Kidney (tissue), 13 donors: ENCODE measurements at regions not wholly inside any gene's neighbourhood (a gene's known extent, or its start where the extent isn't known, plus 50 kb on each side); places are given as distances from the start of the nearest gene placed in this dataset.

Experiments
- DNase-seq, 5 donors: peaks; one replicate each; pipeline ENCODE4 v3.0.0-alpha.2; 2013 to 2020
- FAIRE-seq: peaks from 2 replicates; lab custom pipeline; 2012; peaks lifted over from hg19 to GRCh38; lab: Jason Lieb, UNC
- H3K27ac ChIP-seq, 2 donors: one replicate each; pipeline ENCODE4 v1.7.0; 2013; ENCODE audit warnings: low read depth in 2 of 2, low read length in 2 of 2, inconsistent platforms in 1 of 2
- H3K27me3 ChIP-seq: one replicate; pipeline ENCODE4 v1.7.1; 2013; ENCODE audit warnings: low read length, inconsistent platforms; ENCODE audit not compliant: control insufficient read depth, insufficient read depth
- H3K36me3 ChIP-seq, 3 donors: one replicate each; pipeline versions ENCODE4 v1.7.0 to v1.7.1; 2013; ENCODE audit warnings: low read length in 3 of 3, control low read depth in 1 of 3, inconsistent platforms in 1 of 3; ENCODE audit not compliant: insufficient read depth in 3 of 3, control insufficient read depth in 2 of 3
- H3K4me1 ChIP-seq, 3 donors: one replicate each; pipeline versions ENCODE4 v1.7.0 to v1.7.1; 2013; ENCODE audit warnings: low read length in 3 of 3, inconsistent platforms in 1 of 3, low read depth in 1 of 3; ENCODE audit not compliant: control insufficient read depth in 2 of 3, insufficient read depth in 2 of 3
- H3K4me3 ChIP-seq, 3 donors: one replicate each; pipeline versions ENCODE4 v1.7.0 to v1.8.1; 2013; ENCODE audit warnings: low read length in 3 of 3, control low read depth in 1 of 3, inconsistent platforms in 1 of 3
- H3K9ac ChIP-seq, 3 donors: one replicate each; pipeline versions ENCODE4 v1.7.0 to v1.7.1; 2013; ENCODE audit warnings: low read length in 3 of 3, control low read depth in 1 of 3, inconsistent platforms in 1 of 3
- H3K9me3 ChIP-seq, 3 donors: one replicate each; pipeline versions ENCODE4 v1.7.0 to v1.7.1; 2013; ENCODE audit warnings: low read length in 3 of 3, control low read depth in 1 of 3, inconsistent platforms in 1 of 3; ENCODE audit not compliant: control insufficient read depth in 2 of 3, insufficient read depth in 1 of 3
- intact Hi-C: fragments of 100-400 bp; cut with DNase I; formaldehyde crosslinking; loops from one replicate; pipeline ENCODE4 v1.11.1; 2022
- TF ChIP-seq, protein P1 (sequence below): IDR thresholded peaks from 3 replicates; pipeline ENCODE4 v1.5.1; 2012; ENCODE audit warnings: mild to moderate bottlenecking, moderate library complexity, borderline replicate concordance; ENCODE audit not compliant: insufficient read depth; ENCODE audit errors: extremely low read depth
- donor health status: control.
- donor health status: control.
- donor health status: control.
- donor health status: control.
- donor health status: control.
- donor health status: DM: yes; HTN: yes; CAD: no.
- donor health status: Normal renal cell carcinoma (clear cell type).

DNA sequence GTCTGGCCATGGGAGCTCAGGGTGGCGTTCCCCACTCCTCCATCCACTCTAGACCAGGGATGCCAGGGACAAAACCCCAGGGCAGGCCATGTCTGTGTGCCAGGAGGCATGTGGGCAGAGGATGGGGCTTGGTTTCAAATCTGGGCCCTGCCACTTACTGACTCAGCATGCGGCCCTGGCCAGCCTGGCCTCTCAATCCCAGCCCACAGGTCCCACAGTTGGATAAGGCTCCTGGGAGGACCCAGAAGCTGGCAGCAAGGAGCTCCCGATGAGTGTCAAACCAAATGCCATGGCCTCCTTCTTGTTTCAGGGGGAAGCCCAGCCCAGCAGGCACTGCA, 1290.4 kb downstream of the BRD1 start:
- Histone ChIP-seq H3K27me3 (no peaks in the 10 kb centered on the region), H3K9ac (no peak overlapping the region), H3K36me3 (no peaks in the 10 kb centered on the region), H3K9me3 (no peaks in the 10 kb centered on the region), H3K4me1 (no peaks in the 10 kb centered on the region), H3K4me3 (no peak overlapping the region), H3K27ac (no peak overlapping the region)
- DNase-seq (no peak), FAIRE-seq (no peak)
- TF ChIP-seq, protein P1, sequence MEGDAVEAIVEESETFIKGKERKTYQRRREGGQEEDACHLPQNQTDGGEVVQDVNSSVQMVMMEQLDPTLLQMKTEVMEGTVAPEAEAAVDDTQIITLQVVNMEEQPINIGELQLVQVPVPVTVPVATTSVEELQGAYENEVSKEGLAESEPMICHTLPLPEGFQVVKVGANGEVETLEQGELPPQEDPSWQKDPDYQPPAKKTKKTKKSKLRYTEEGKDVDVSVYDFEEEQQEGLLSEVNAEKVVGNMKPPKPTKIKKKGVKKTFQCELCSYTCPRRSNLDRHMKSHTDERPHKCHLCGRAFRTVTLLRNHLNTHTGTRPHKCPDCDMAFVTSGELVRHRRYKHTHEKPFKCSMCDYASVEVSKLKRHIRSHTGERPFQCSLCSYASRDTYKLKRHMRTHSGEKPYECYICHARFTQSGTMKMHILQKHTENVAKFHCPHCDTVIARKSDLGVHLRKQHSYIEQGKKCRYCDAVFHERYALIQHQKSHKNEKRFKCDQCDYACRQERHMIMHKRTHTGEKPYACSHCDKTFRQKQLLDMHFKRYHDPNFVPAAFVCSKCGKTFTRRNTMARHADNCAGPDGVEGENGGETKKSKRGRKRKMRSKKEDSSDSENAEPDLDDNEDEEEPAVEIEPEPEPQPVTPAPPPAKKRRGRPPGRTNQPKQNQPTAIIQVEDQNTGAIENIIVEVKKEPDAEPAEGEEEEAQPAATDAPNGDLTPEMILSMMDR: no peak
- intact Hi-C loops: no loop called here

DNA sequence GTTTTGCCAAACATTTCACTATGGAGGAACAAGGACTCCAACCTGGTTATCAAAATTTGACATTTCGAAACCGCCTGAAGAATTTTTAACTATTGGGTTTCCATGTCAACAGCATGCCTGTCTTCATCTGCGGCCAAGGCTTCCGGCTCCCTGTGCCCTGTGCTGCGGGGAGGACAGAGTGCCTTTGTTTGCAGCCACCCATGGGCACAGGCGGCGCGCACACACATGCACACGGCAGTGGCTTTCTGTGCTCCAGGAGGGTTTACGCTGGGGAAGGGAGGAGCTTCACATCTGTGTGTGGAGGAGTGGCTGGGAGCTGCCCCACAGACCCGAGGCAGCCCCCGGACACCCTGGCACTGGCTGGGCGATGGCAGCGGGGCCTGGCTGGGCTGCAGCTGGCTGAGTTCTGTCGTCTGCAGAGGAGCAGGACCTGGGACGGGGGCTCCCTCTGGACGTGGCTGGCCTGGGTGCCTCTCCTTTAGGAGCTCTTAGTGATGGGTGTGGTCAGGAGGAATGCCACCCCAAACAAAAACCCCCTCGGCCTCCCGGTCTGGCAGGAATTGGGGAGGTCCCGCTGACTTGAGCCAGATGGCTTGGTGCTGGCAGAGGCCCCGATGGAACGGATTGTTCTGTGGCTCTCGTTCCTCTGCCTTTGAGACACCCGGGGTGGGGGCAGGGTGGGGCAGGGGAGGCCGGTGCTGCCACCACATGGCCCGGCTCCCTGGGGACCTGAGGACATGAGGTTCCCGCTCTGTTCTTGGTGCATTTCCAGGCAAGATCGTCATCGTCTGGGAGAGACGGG, 1290.9 kb downstream of the BRD1 start:
- no peaks in the 10 kb centered on the region for H3K9me3 ChIP-seq
- no peak overlapping the region for H3K27ac ChIP-seq
- DNase-seq (peak; percentile 75 to 87 (median 78)), FAIRE-seq (no peak)
- no peaks in the 10 kb centered on the region for H3K4me1 ChIP-seq
- TF ChIP-seq, protein P1: no peak
- H3K9ac ChIP-seq: no peak overlapping the region
- no peaks in the 10 kb centered on the region for H3K27me3 ChIP-seq
- no peak overlapping the region for H3K4me3 ChIP-seq
- intact Hi-C loops: no loop called here
- no peaks in the 10 kb centered on the region for H3K36me3 ChIP-seq

DNA sequence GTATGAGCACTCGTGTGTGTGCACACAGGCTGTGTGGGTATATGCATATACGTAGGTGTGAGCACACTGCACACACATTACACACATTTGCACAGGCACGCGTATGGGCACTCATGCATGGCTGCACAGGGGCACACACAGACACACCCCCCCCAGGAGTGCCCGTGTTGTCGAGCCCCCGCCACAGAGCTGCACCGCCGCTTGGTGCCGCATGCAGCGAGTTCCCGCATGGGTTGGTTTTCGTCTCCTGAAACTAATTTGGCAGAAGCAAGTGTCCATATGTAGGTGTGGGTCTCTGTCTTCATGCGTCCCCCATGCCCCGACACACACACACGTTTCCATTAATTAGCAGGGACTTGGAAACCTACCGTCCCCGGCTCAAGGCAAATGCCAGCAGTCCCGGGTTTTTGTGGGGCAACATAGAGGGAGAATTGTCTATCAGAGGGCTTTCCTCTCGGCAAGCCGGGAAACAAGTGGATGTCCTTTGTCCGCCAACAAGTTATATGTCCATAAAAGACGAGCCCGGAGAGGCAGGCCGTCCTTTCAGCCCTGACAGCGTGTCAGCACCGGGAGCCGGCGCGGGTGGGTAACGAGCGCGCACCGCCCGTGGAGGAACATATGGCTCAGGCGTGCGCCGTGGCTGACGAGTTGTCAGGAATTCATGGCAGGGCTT, 1291.7 kb downstream of the BRD1 start:
- FAIRE-seq (no peak), DNase-seq (no peak)
- Histone ChIP-seq H3K4me1 (no peaks in the 10 kb centered on the region), H3K27me3 (no peaks in the 10 kb centered on the region), H3K9ac (no peak overlapping the region), H3K36me3 (no peaks in the 10 kb centered on the region), H3K27ac (no peak overlapping the region), H3K4me3 (no peak overlapping the region), H3K9me3 (no peaks in the 10 kb centered on the region)
- TF ChIP-seq, protein P1: no peak
- intact Hi-C loops: no loop called here
